A549 (cell line): ENCODE measurements at regions not wholly inside any gene's neighbourhood (a gene's known extent, or its start where the extent isn't known, plus 50 kb on each side); places are given as distances from the start of the nearest gene placed in this dataset.

ENCODE experiments used
- ATAC-seq, 2 experiments: fragments of 200-7000 bp in 1 of 2; fragments of >200 bp in 1 of 2; cut with Nextera tagmentation in 1 of 2; cut with Tn5 transposase in 1 of 2; 3 replicates each; pipeline versions ENCODE4 v1.8.0 to v1.9.1; 2018 to 2020; ENCODE audit warnings: mild to moderate bottlenecking in 1 of 2, moderate library complexity in 1 of 2
- CTCF ChIA-PET: fragments of 300-600 bp; sonication (Branson Sonifier 250); formaldehyde crosslinking; extraction: SDS; loops from one replicate; lab custom pipeline; 2021; ENCODE audit warnings: antibody characterized with exemption, inconsistent platforms; lab: Yijun Ruan, JAX
- POLR2A ChIA-PET: fragments of 350-600 bp; formaldehyde crosslinking; extraction: SDS; loops from one replicate; lab custom pipeline; 2021; ENCODE audit warnings: antibody characterized with exemption, inconsistent platforms; lab: Yijun Ruan, JAX
- DNase-seq, 2 experiments: peaks; one replicate each; pipeline versions ENCODE4 v3.0.0 to v3.0.0-alpha.2; 2011 to 2016; ENCODE audit warnings: low read depth in 1 of 2, low spot score in 1 of 2
- FAIRE-seq: peaks from 2 replicates; lab custom pipeline; 2011; peaks lifted over from hg19 to GRCh38; lab: Jason Lieb, UNC
- H3K27ac ChIP-seq, 2 experiments: fragments of >200 bp; sonication (Bioruptor Twin); formaldehyde crosslinking; 3 replicates each; pipeline ENCODE4 v1.5.1; 2016 to 2017
- H3K4me1 ChIP-seq: fragments of >200 bp; sonication (Bioruptor Twin); formaldehyde crosslinking; 3 replicates; pipeline ENCODE4 v1.6.1; 2016
- H3K4me2 ChIP-seq: fragments of >200 bp; sonication (Bioruptor Twin); formaldehyde crosslinking; 3 replicates; pipeline ENCODE4 v1.6.1; 2016
- H3K4me3 ChIP-seq: fragments of >200 bp; sonication (Bioruptor Twin); formaldehyde crosslinking; 3 replicates; pipeline ENCODE4 v1.5.1; 2016
- H3K9me3 ChIP-seq: fragments of >200 bp; sonication (Bioruptor Twin); formaldehyde crosslinking; 3 replicates; pipeline ENCODE4 v1.6.1; 2016
- CEBPB ChIP-seq, 2 experiments: fragments of >200 bp in 1 of 2; sonication (Bioruptor Twin) in 1 of 2; formaldehyde crosslinking in 1 of 2; IDR thresholded peaks; 2 replicates each; pipeline ENCODE4 v1.6.1; 2012 to 2016
- CHD4 ChIP-seq: fragments of 200-600 bp; sonication (generic); IDR thresholded peaks from 2 replicates; pipeline ENCODE4 v1.6.1; 2016; ENCODE audit warnings: antibody characterized with exemption, mild to moderate bottlenecking, borderline replicate concordance
- CTCF ChIP-seq: fragments of >200 bp; sonication (Bioruptor Twin); formaldehyde crosslinking; IDR thresholded peaks from 3 replicates; pipeline ENCODE4 v1.5.1; 2016
- EHF ChIP-seq: fragments of 250-450 bp; sonication (Bioruptor Pico); IDR thresholded peaks from 2 replicates; pipeline ENCODE4 v1.5.0; 2020; ENCODE audit warnings: mild to moderate bottlenecking
- EHMT2 ChIP-seq: fragments of 200-600 bp; sonication (generic); IDR thresholded peaks from 2 replicates; pipeline ENCODE4 v1.6.1; 2016; ENCODE audit warnings: antibody characterized with exemption, low read depth, mild to moderate bottlenecking, moderate library complexity
- FOSB ChIP-seq: fragments of 250-450 bp; sonication (Bioruptor Pico); IDR thresholded peaks from 2 replicates; pipeline ENCODE4 v1.5.0; 2020; ENCODE audit warnings: mild to moderate bottlenecking, moderate library complexity
- FOXS1 ChIP-seq: fragments of 250-450 bp; sonication (Bioruptor Pico); IDR thresholded peaks from 2 replicates; pipeline ENCODE4 v1.5.0; 2020; ENCODE audit warnings: mild to moderate bottlenecking, moderate library complexity
- GATA3 ChIP-seq: IDR thresholded peaks from 2 replicates; pipeline ENCODE4 v1.6.1; 2012; ENCODE audit warnings: borderline replicate concordance
- HDAC2 ChIP-seq: fragments of 200-600 bp; sonication (generic); IDR thresholded peaks from 2 replicates; pipeline ENCODE4 v1.6.1; 2016
- HEYL ChIP-seq: fragments of 250-450 bp; sonication (Bioruptor Pico); IDR thresholded peaks from 2 replicates; pipeline ENCODE4 v1.8.0; 2021; ENCODE audit warnings: mild to moderate bottlenecking, moderate library complexity
- HOXB13 ChIP-seq: fragments of 250-450 bp; sonication (Bioruptor Pico); IDR thresholded peaks from 2 replicates; pipeline ENCODE4 v1.5.0; 2020; ENCODE audit warnings: low read depth, mild to moderate bottlenecking, moderate library complexity
- HOXB5 ChIP-seq: fragments of 250-450 bp; sonication (Bioruptor Pico); IDR thresholded peaks from 2 replicates; pipeline ENCODE4 v1.5.0; 2020; ENCODE audit warnings: mild to moderate bottlenecking, moderate library complexity
- JUN ChIP-seq, 2 experiments: fragments of >200 bp; sonication (Bioruptor Twin); formaldehyde crosslinking; IDR thresholded peaks; 2 replicates in 1 of 2; 3 replicates in 1 of 2; pipeline ENCODE4 v1.6.1; 2016 to 2017
- JUNB ChIP-seq: fragments of >200 bp; sonication (Bioruptor Twin); formaldehyde crosslinking; IDR thresholded peaks from 2 replicates; pipeline ENCODE4 v1.6.1; 2016
- MAZ ChIP-seq: fragments of 150-350 bp; IDR thresholded peaks from 2 replicates; pipeline ENCODE4 v1.6.1; 2014; ENCODE audit warnings: antibody characterized with exemption, low read depth, low read length, borderline replicate concordance
- NFE2L2 ChIP-seq: fragments of 150-350 bp; conservative IDR thresholded peaks from 2 replicates; pipeline ENCODE4 v1.6.1; 2014; ENCODE audit warnings: low read length
- NR3C1 ChIP-seq: fragments of >200 bp; sonication (Bioruptor Twin); formaldehyde crosslinking; IDR thresholded peaks from 3 replicates; pipeline ENCODE4 v1.6.1; 2017
- PHF8 ChIP-seq: fragments of 200-600 bp; sonication (generic); IDR thresholded peaks from 2 replicates; pipeline ENCODE4 v1.6.1; 2016; ENCODE audit warnings: low read depth, mild to moderate bottlenecking, antibody characterized with exemption, moderate library complexity, borderline replicate concordance
- POLR2AphosphoS2 ChIP-seq: conservative IDR thresholded peaks from 2 replicates; pipeline ENCODE4 v1.6.1; 2012; ENCODE audit warnings: low read length, improper control_type of control experiment, inconsistent platforms
- RARB ChIP-seq: fragments of 250-450 bp; sonication (Bioruptor Pico); IDR thresholded peaks from 2 replicates; pipeline ENCODE4 v1.8.0; 2021; ENCODE audit warnings: mild to moderate bottlenecking, moderate library complexity
- RCOR1 ChIP-seq: fragments of 150-350 bp; IDR thresholded peaks from 2 replicates; pipeline ENCODE4 v1.6.1; 2014; ENCODE audit warnings: antibody characterized with exemption, low read length, low read depth
- RFX5 ChIP-seq: fragments of 450-650 bp; IDR thresholded peaks from 2 replicates; pipeline ENCODE4 v1.7.1; 2014; ENCODE audit warnings: antibody characterized with exemption, mild to moderate bottlenecking, moderate library complexity
- RNF2 ChIP-seq: fragments of 200-600 bp; sonication (generic); IDR thresholded peaks from 2 replicates; pipeline ENCODE4 v1.6.1; 2016; ENCODE audit warnings: low read depth, mild to moderate bottlenecking, antibody characterized with exemption, moderate library complexity, borderline replicate concordance
- SREBF2 ChIP-seq: fragments of 450-650 bp; IDR thresholded peaks from 2 replicates; pipeline ENCODE4 v1.6.1; 2014; ENCODE audit warnings: mild to moderate bottlenecking, moderate library complexity
- TP53 ChIP-seq: fragments of 250-450 bp; sonication (Bioruptor Pico); IDR thresholded peaks from 2 replicates; pipeline ENCODE4 v1.5.0; 2021; ENCODE audit warnings: mild to moderate bottlenecking, moderate library complexity
- USF2 ChIP-seq: fragments of 450-650 bp; IDR thresholded peaks from 2 replicates; pipeline ENCODE4 v1.6.1; 2014; ENCODE audit warnings: antibody characterized with exemption
- ZC3H11A ChIP-seq: fragments of 450-650 bp; IDR thresholded peaks from 2 replicates; pipeline ENCODE4 v1.6.1; 2014; ENCODE audit warnings: antibody characterized with exemption, mild to moderate bottlenecking
- ZFP36 ChIP-seq: fragments of 450-650 bp; IDR thresholded peaks from 2 replicates; pipeline ENCODE4 v1.6.1; 2014; ENCODE audit warnings: borderline replicate concordance; ENCODE audit not compliant: partially characterized antibody
- ZNF302 ChIP-seq: fragments of 250-450 bp; sonication (Bioruptor Pico); IDR thresholded peaks from 2 replicates; pipeline ENCODE4 v1.9.0; 2021; ENCODE audit warnings: inconsistent platforms, mild to moderate bottlenecking, moderate library complexity
- ZSCAN20 ChIP-seq: fragments of 250-450 bp; sonication (Bioruptor Pico); IDR thresholded peaks from 2 replicates; pipeline ENCODE4 v1.8.0; 2022; ENCODE audit warnings: mild to moderate bottlenecking, moderate library complexity
- WGBS: methylation state at CpG from one replicate; pipeline ENCODE4 v1.1.6; 2017; ENCODE audit errors: missing lambda C conversion rate; 5-methylcytosine and 5-hydroxymethylcytosine counted together
- TF ChIP-seq, protein P1 (sequence below): fragments of 250-450 bp; sonication (Bioruptor Pico); IDR thresholded peaks from 2 replicates; pipeline ENCODE4 v1.5.0; 2020; ENCODE audit warnings: low read depth, mild to moderate bottlenecking, moderate library complexity
- TF ChIP-seq, protein P2 (sequence below): fragments of 250-450 bp; sonication (Bioruptor Pico); IDR thresholded peaks from 2 replicates; pipeline ENCODE4 v1.5.0; 2021; ENCODE audit warnings: mild to moderate bottlenecking, moderate library complexity, borderline replicate concordance

DNA sequence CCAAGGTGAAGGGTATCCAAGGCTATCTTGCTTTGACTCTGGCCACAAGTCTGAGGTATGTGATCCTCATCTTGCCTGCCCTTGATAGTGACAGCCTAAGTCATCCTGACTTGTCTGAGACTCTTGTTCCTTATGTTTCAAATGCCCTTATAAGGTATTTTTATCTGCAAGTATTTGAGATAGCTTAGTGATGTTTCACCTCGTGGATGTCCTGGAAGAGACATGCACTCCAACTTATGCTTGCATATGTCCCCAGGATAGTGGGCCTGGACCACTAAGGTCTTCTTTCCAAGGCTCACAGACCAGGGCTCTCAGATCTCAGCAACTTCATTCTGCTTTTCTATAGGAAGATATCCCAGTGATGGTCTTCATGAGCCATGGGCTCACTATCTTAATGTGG is 120.5 kb upstream of the WDR1 start:
- TF ChIP-seq, protein P1, sequence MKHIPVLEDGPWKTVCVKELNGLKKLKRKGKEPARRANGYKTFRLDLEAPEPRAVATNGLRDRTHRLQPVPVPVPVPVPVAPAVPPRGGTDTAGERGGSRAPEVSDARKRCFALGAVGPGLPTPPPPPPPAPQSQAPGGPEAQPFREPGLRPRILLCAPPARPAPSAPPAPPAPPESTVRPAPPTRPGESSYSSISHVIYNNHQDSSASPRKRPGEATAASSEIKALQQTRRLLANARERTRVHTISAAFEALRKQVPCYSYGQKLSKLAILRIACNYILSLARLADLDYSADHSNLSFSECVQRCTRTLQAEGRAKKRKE: no peak
- TF ChIP-seq HEYL (no peak), RARB (CRISPR knock-in tag) (no peak), RCOR1 (no peak), CHD4 (no peak), NR3C1 (no peak), GATA3 (no peak), EHMT2 (no peak), JUN (IDR thresholded peaks at IDR 0.05) (no peak), CEBPB (IDR thresholded peaks at IDR 0.05) (no peak), NFE2L2 (no peak), FOSB (CRISPR knock-in tag) (no peak), ZFP36 (no peak), RFX5 (no peak), TP53 (CRISPR knock-in tag) (no peak), HOXB5 (no peak), USF2 (no peak), PHF8 (no peak), SREBF2 (no peak), FOXS1 (CRISPR knock-in tag) (no peak)
- TF ChIP-seq, all 56 proteins: peak for 0
- FAIRE-seq (no peak), ATAC-seq (no peak), DNase-seq (no peak)
- POLR2A ChIA-PET: no interaction called here
- H3K4me2 ChIP-seq: no peak overlapping the region
- CTCF ChIA-PET: no interaction called here
- H3K9me3 ChIP-seq: no peaks in the 10 kb centered on the region
- WGBS: 0% methylated on average over 1 of the region's 1 CpG
- H3K4me1 ChIP-seq: no peaks in the 10 kb centered on the region
- H3K4me3 ChIP-seq: no peak overlapping the region
- no peak overlapping the region for H3K27ac ChIP-seq

- CTCF ChIA-PET: interaction anchor here (0.6 kb wide), 1 partner anchor 9 kb away, joined by 3 read pairs; no protein-coding TSS in a partner anchor
- no peak for TF ChIP-seq HOXB13
- no peak for TF ChIP-seq HDAC2
- TF ChIP-seq, protein P2, sequence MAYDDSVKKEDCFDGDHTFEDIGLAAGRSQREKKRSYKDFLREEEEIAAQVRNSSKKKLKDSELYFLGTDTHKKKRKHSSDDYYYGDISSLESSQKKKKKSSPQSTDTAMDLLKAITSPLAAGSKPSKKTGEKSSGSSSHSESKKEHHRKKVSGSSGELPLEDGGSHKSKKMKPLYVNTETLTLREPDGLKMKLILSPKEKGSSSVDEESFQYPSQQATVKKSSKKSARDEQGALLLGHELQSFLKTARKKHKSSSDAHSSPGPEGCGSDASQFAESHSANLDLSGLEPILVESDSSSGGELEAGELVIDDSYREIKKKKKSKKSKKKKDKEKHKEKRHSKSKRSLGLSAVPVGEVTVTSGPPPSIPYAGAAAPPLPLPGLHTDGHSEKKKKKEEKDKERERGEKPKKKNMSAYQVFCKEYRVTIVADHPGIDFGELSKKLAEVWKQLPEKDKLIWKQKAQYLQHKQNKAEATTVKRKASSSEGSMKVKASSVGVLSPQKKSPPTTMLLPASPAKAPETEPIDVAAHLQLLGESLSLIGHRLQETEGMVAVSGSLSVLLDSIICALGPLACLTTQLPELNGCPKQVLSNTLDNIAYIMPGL: no peak
- no peak for TF ChIP-seq JUNB
- TF ChIP-seq CHD4: no peak
- TF ChIP-seq ZC3H11A: no peak
- TF ChIP-seq, protein P1: no peak
- TF ChIP-seq ZSCAN20: no peak
- TF ChIP-seq CTCF: no peak
- TF ChIP-seq MAZ: no peak
- no peak for TF ChIP-seq EHF (CRISPR knock-in tag)
- no peak for TF ChIP-seq NFE2L2
- no peak for TF ChIP-seq CEBPB (IDR thresholded peaks at IDR 0.05)
- no peak for TF ChIP-seq POLR2AphosphoS2
- no peak for TF ChIP-seq HOXB5
- no peak for TF ChIP-seq RNF2
- no peak for TF ChIP-seq FOSB (CRISPR knock-in tag)
- no peak for TF ChIP-seq RFX5
- no peak for TF ChIP-seq ZNF302
- no peak for TF ChIP-seq RCOR1
- TF ChIP-seq, all 56 proteins: peak for 0
- 0% methylated on average over 3 of the region's 4 CpGs for WGBS
- Histone ChIP-seq H3K4me1 (no peaks in the 10 kb centered on the region), H3K4me2 (no peak overlapping the region), H3K27ac (no peak overlapping the region), H3K9me3 (no peaks in the 10 kb centered on the region), H3K4me3 (no peak overlapping the region)
- no peak for FAIRE-seq
- DNase-seq: no peak
- POLR2A ChIA-PET: no interaction called here
- no peak for ATAC-seq
Measured at GRCh38 chr4:10232114-10232513, 115.5 kb upstream of the WDR1 start.
